Right lobe of liver (tissue), 6 donors: ENCODE measurements at regions not wholly inside any gene's neighbourhood (a gene's known extent, or its start where the extent isn't known, plus 50 kb on each side); places are given as distances from the start of the nearest gene placed in this dataset.

Experiments
- ATAC-seq, 4 donors: fragments of 200-7000 bp; cut with Tn5 transposase; one replicate each; pipeline ENCODE4 v1.9.1; 2020; ENCODE audit warnings: mild to moderate bottlenecking in 4 of 4, moderate library complexity in 4 of 4
- DNase-seq, 3 donors: peaks; one replicate each; pipeline ENCODE4 v3.0.0-alpha.2; 2020
- H3K27ac ChIP-seq, 3 donors: fragments of 200-600 bp; one replicate each; pipeline ENCODE4 v1.8.0; 2022
- H3K27me3 ChIP-seq, 2 donors: fragments of 200-600 bp; one replicate each; pipeline ENCODE4 v1.8.0; 2022
- H3K36me3 ChIP-seq, 4 donors: fragments of 200-600 bp; sonication (generic) in 1 of 4; one replicate each; pipeline versions ENCODE4 v1.5.1 to v1.8.0; 2017 to 2022; ENCODE audit warnings: control low read depth in 1 of 4
- H3K4me1 ChIP-seq, 4 donors: fragments of 200-600 bp; sonication (generic) in 1 of 4; one replicate each; pipeline versions ENCODE4 v1.5.1 to v1.8.0; 2017 to 2022; ENCODE audit warnings: control low read depth in 1 of 4
- H3K4me3 ChIP-seq, 3 donors: fragments of 200-600 bp; one replicate each; pipeline ENCODE4 v1.8.0; 2022
- H3K9me3 ChIP-seq, 4 donors: fragments of 200-600 bp; sonication (generic) in 1 of 4; one replicate each; pipeline versions ENCODE4 v1.5.1 to v1.8.0; 2017 to 2022; ENCODE audit warnings: control low read depth in 1 of 4
- CTCF ChIP-seq, 4 donors: fragments of 200-600 bp in 3 of 4; fragments of 450-650 bp in 1 of 4; IDR thresholded peaks; one replicate each; pipeline versions ENCODE4 v1.5.1 to v1.8.0; 2016 to 2022; ENCODE audit warnings: antibody characterized with exemption in 4 of 4, mild to moderate bottlenecking in 2 of 4
- POLR2A ChIP-seq: fragments of 450-650 bp; IDR thresholded peaks from one replicate; pipeline ENCODE4 v1.6.1; 2017; ENCODE audit warnings: antibody characterized with exemption, mild to moderate bottlenecking
- WGBS: methylation state at CpG from one replicate; pipeline ENCODE4 v1.1.6; 2018; ENCODE audit warnings: low coverage, low lambda C conversion rate; ENCODE audit not compliant: insufficient coverage; ENCODE audit errors: missing lambda C conversion rate; 5-methylcytosine and 5-hydroxymethylcytosine counted together
- intact Hi-C, 2 donors: fragments of 100-400 bp; cut with DNase I; formaldehyde crosslinking; loops; one replicate each; pipeline versions ENCODE4 v1.11.2 to v1.14.1; 2022
- donor health status: DM: no; HTN: yes; CAD: no.
- donor health status: DM: no; HTN: no; CAD: no.
- donor health status: DM: no; HTN: no; CAD: no.
- donor health status: DM: no; HTN: yes; CAD: no.
- donor health status: DM: no; HTN: yes; CAD: no.

GRCh38 chr10:114885443-114885842 is 52.6 kb upstream of the TRUB1 start:
- ATAC-seq (no peak), DNase-seq (no peak)
- Histone ChIP-seq H3K4me3 (no peak overlapping the region), H3K27me3 (no peaks in the 10 kb centered on the region), H3K36me3 (no peaks in the 10 kb centered on the region), H3K9me3 (no peaks in the 10 kb centered on the region), H3K4me1 (peaks cover 0 to 2% (median 0%) of the 10 kb centered on the region in 4 donors), H3K27ac (no peak overlapping the region)
- intact Hi-C loops: no loop called here
- WGBS: 47% methylated on average over 2 of the region's 2 CpGs
- TF ChIP-seq CTCF (IDR thresholded peaks at IDR 0.05) (no peak), POLR2A (no peak)
